Peyer's patch (tissue), 4 donors: ENCODE measurements at regions not wholly inside any gene's neighbourhood (a gene's known extent, or its start where the extent isn't known, plus 50 kb on each side); places are given as distances from the start of the nearest gene placed in this dataset.
A peak's percentile ranks its signal among the peaks of the same experiment; 100 is the strongest.

Source experiments
- DNase-seq, 3 donors: peaks; one replicate each; pipeline ENCODE4 v3.0.0-alpha.2; 2017 to 2019
- H3K27ac ChIP-seq, 4 donors: fragments of 200-600 bp; sonication (generic); one replicate each; pipeline ENCODE4 v1.5.1; 2016 to 2019
- H3K27me3 ChIP-seq, 2 donors: fragments of 200-600 bp; sonication (generic); one replicate each; pipeline ENCODE4 v1.5.1; 2019
- H3K36me3 ChIP-seq, 3 donors: fragments of 200-600 bp; sonication (generic); one replicate each; pipeline ENCODE4 v1.5.1; 2016 to 2019
- H3K4me1 ChIP-seq, 4 donors: fragments of 200-600 bp; sonication (generic); one replicate each; pipeline ENCODE4 v1.5.1; 2016 to 2019
- H3K4me3 ChIP-seq, 4 donors: fragments of 200-600 bp; sonication (generic); 1 replicate in 3 of 4; 2 replicates in 1 of 4; pipeline ENCODE4 v1.5.1; 2016 to 2019; ENCODE audit warnings: mild to moderate bottlenecking in 1 of 4
- H3K9me3 ChIP-seq, 4 donors: fragments of 200-600 bp; sonication (generic); one replicate each; pipeline ENCODE4 v1.5.1; 2016 to 2019; ENCODE audit warnings: mild to moderate bottlenecking in 1 of 4
- CTCF ChIP-seq, 6 experiments: fragments of 450-650 bp in 4 of 6; fragments of 200-600 bp in 2 of 6; sonication (generic) in 1 of 6; IDR thresholded peaks; one replicate each; pipeline ENCODE4 v1.5.1; 2017 to 2019; ENCODE audit warnings: antibody characterized with exemption in 6 of 6, mild to moderate bottlenecking in 3 of 6, moderate library complexity in 1 of 6
- POLR2A ChIP-seq, 2 donors: fragments of 450-650 bp; IDR thresholded peaks; one replicate each; pipeline ENCODE4 v1.5.1; 2017; ENCODE audit warnings: antibody characterized with exemption in 2 of 2, mild to moderate bottlenecking in 2 of 2, moderate library complexity in 2 of 2

DNA sequence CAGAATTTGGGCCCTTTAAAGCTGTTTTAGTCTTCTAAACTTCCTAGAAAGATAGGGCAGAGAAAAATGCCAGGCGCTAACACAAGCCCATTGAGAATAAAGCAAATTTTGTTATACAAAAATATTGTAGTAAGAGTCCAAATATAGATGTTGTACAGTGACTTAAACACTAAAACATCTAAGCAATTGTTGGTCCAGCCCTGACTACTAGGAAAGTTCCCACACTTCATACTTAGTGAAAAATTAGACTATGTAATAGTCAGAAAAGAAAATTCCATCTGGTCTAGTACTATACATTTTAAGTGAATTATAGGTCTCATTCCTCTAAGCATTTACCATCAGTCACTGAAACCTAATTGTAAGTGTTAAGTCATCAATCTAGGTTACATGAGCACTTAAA, 1518.3 kb upstream of the SLC10A2 start:
- no peaks in the 10 kb centered on the region for H3K36me3 ChIP-seq
- TF ChIP-seq POLR2A (IDR thresholded peaks at IDR 0.05) (no peak), CTCF (IDR thresholded peaks at IDR 0.05) (no peak)
- no peaks in the 10 kb centered on the region for H3K4me1 ChIP-seq
- H3K4me3 ChIP-seq, result no peak overlapping the region
- DNase-seq, result no peak
- H3K27ac ChIP-seq, result no peak overlapping the region
- H3K27me3 ChIP-seq, result no peaks in the 10 kb centered on the region
- no peaks in the 10 kb centered on the region for H3K9me3 ChIP-seq

GRCh38 chr13:104580931-104581330, 1514.7 kb upstream of the SLC10A2 start:
- no peak overlapping the region for H3K27ac ChIP-seq
- no peak overlapping the region for H3K4me3 ChIP-seq
- no peaks in the 10 kb centered on the region for H3K4me1 ChIP-seq
- no peak for DNase-seq
- no peaks in the 10 kb centered on the region for H3K27me3 ChIP-seq
- no peaks in the 10 kb centered on the region for H3K36me3 ChIP-seq
- H3K9me3 ChIP-seq, result no peaks in the 10 kb centered on the region
- TF ChIP-seq CTCF (IDR thresholded peaks at IDR 0.05) (no peak), POLR2A (IDR thresholded peaks at IDR 0.05) (no peak)

DNA sequence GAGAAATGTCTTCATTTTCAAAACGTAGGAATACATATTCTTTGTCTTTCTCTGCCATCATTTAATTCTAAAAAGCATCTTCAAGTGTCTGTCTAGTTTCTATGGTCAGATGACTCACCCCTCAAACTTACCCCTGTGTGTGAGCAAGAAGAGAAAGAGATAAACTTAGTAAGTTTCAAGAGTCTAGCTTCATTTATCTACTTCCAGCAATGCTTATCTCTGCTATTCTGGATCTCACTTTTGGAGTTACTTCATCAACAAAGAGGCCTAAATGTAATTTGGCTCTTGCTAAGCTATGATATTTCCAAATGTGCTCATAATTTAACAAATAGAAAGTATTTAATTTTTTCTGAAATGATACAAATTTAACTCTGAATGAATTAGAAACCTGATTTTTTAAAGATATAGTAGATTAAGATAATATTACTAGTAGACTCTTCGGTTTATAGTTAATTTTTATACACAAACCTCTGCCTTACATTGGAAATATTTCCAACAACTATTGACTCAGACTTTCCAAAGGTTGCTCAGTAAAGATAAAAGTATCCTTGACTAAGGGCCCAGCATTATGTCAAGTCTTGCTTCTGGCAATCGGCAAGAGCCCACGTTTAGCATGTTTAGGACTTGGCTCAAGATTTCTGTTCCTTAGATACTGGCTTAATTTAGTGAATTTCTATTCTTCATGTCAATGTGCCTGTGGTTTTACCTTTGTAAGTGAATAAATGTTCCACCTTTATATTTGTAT, 1511.0 kb upstream of the SLC10A2 start:
- Histone ChIP-seq H3K36me3 (no peaks in the 10 kb centered on the region), H3K27me3 (no peaks in the 10 kb centered on the region), H3K4me1 (no peaks in the 10 kb centered on the region), H3K4me3 (no peak overlapping the region), H3K9me3 (no peaks in the 10 kb centered on the region), H3K27ac (no peak overlapping the region)
- no peak for DNase-seq
- TF ChIP-seq CTCF (IDR thresholded peaks at IDR 0.05), result no peak
- TF ChIP-seq POLR2A (IDR thresholded peaks at IDR 0.05), result no peak

- no peaks in the 10 kb centered on the region for H3K27me3 ChIP-seq
- H3K9me3 ChIP-seq, result no peaks in the 10 kb centered on the region
- H3K36me3 ChIP-seq, result no peaks in the 10 kb centered on the region
- no peaks in the 10 kb centered on the region for H3K4me1 ChIP-seq
- no peak for TF ChIP-seq CTCF (IDR thresholded peaks at IDR 0.05)
- no peak for DNase-seq
- no peak overlapping the region for H3K27ac ChIP-seq
- no peak overlapping the region for H3K4me3 ChIP-seq
Measured at GRCh38 chr13:104571893-104572229, 1505.6 kb upstream of the SLC10A2 start.

- TF ChIP-seq CTCF (IDR thresholded peaks at IDR 0.05) (peak in 5 of 6 experiments; percentile 3 to 65 (median 53)), POLR2A (IDR thresholded peaks at IDR 0.05) (no peak)
- Histone ChIP-seq H3K36me3 (no peaks in the 10 kb centered on the region), H3K27me3 (no peaks in the 10 kb centered on the region), H3K4me1 (no peaks in the 10 kb centered on the region), H3K9me3 (no peaks in the 10 kb centered on the region), H3K4me3 (no peak overlapping the region), H3K27ac (no peak overlapping the region)
- peak in 1 of 3 donors; percentile 70 for DNase-seq
Measured at GRCh38 chr13:104571161-104571892, 1505.1 kb upstream of the SLC10A2 start.
